Uterus (tissue), 3 donors: ENCODE measurements at regions not wholly inside any gene's neighbourhood (a gene's known extent, or its start where the extent isn't known, plus 50 kb on each side); places are given as distances from the start of the nearest gene placed in this dataset.

ENCODE experiments used
- DNase-seq, 2 donors: peaks; one replicate each; pipeline ENCODE4 v3.0.0-alpha.2; 2019 to 2020
- H3K27ac ChIP-seq, 2 donors: fragments of 200-600 bp; sonication (generic); 1 replicate in 1 of 2; 2 replicates in 1 of 2; pipeline ENCODE4 v1.5.1; 2016 to 2018
- H3K27me3 ChIP-seq, 2 donors: fragments of 200-600 bp; sonication (generic); one replicate each; pipeline ENCODE4 v1.5.1; 2018 to 2019; ENCODE audit warnings: control low read depth in 1 of 2
- H3K36me3 ChIP-seq, 2 donors: fragments of 200-600 bp; sonication (generic); one replicate each; pipeline ENCODE4 v1.5.1; 2019; ENCODE audit warnings: control low read depth in 1 of 2
- H3K4me1 ChIP-seq, 2 donors: fragments of 200-600 bp; sonication (generic); one replicate each; pipeline ENCODE4 v1.5.1; 2018 to 2019; ENCODE audit warnings: control low read depth in 1 of 2
- H3K4me3 ChIP-seq, 2 donors: fragments of 200-600 bp; sonication (generic); 1 replicate in 1 of 2; 2 replicates in 1 of 2; pipeline ENCODE4 v1.5.1; 2018 to 2019; ENCODE audit warnings: mild to moderate bottlenecking in 1 of 2
- H3K9me3 ChIP-seq, 2 donors: fragments of 200-600 bp; sonication (generic); one replicate each; pipeline ENCODE4 v1.5.1; 2019; ENCODE audit warnings: control low read depth in 1 of 2
- CTCF ChIP-seq, 4 experiments: fragments of 200-600 bp in 2 of 4; fragments of 450-650 bp in 2 of 4; sonication (generic) in 2 of 4; IDR thresholded peaks; one replicate each; pipeline ENCODE4 v1.5.1; 2016 to 2019; ENCODE audit warnings: antibody characterized with exemption in 4 of 4, mild to moderate bottlenecking in 2 of 4, moderate library complexity in 1 of 4
- POLR2A ChIP-seq, 2 donors: fragments of 450-650 bp; IDR thresholded peaks; one replicate each; pipeline ENCODE4 v1.6.1; 2016; ENCODE audit warnings: antibody characterized with exemption in 2 of 2, mild to moderate bottlenecking in 1 of 2, moderate library complexity in 1 of 2
- intact Hi-C: fragments of 100-400 bp; cut with DNase I; formaldehyde crosslinking; loops from one replicate; pipeline ENCODE4 v1.15.1; 2023; ENCODE audit warnings: low total_unique reads
- donor health status: DM: yes; HTN: yes; CAD: no.

GRCh38 chr1:37274938-37275631 lies 199.3 kb upstream of the ZC3H12A start:
- no peak overlapping the region for H3K4me3 ChIP-seq
- intact Hi-C loops, result no loop called here
- H3K27me3 ChIP-seq, result no peaks in the 10 kb centered on the region
- no peaks in the 10 kb centered on the region for H3K4me1 ChIP-seq
- H3K36me3 ChIP-seq, result no peaks in the 10 kb centered on the region
- H3K27ac ChIP-seq, result no peak overlapping the region
- no peak for TF ChIP-seq POLR2A (IDR thresholded peaks at IDR 0.05)
- no peak for TF ChIP-seq CTCF (IDR thresholded peaks at IDR 0.05)
- DNase-seq, result no peak
- no peaks in the 10 kb centered on the region for H3K9me3 ChIP-seq

GRCh38 chr1:37277366-37277765 lies 197.0 kb upstream of the ZC3H12A start:
- DNase-seq, result no peak
- Histone ChIP-seq H3K4me3 (no peak overlapping the region), H3K27ac (no peak overlapping the region), H3K9me3 (no peaks in the 10 kb centered on the region), H3K36me3 (no peaks in the 10 kb centered on the region), H3K4me1 (no peaks in the 10 kb centered on the region), H3K27me3 (no peaks in the 10 kb centered on the region)
- intact Hi-C loops, result no loop called here
- TF ChIP-seq POLR2A (IDR thresholded peaks at IDR 0.05) (no peak), CTCF (IDR thresholded peaks at IDR 0.05) (no peak)

GRCh38 chr1:37281354-37281753 lies 193.0 kb upstream of the ZC3H12A start:
- intact Hi-C loops, result no loop called here
- no peaks in the 10 kb centered on the region for H3K4me1 ChIP-seq
- H3K27me3 ChIP-seq, result no peaks in the 10 kb centered on the region

GRCh38 chr1:37282764-37283163 lies 191.6 kb upstream of the ZC3H12A start:
- TF ChIP-seq POLR2A (IDR thresholded peaks at IDR 0.05) (no peak), CTCF (IDR thresholded peaks at IDR 0.05) (no peak)
- H3K27me3 ChIP-seq, result no peaks in the 10 kb centered on the region
- no peak overlapping the region for H3K4me3 ChIP-seq
- H3K4me1 ChIP-seq, result no peaks in the 10 kb centered on the region
- H3K36me3 ChIP-seq, result no peaks in the 10 kb centered on the region
- intact Hi-C loops, result no loop called here
- no peak for DNase-seq
- H3K27ac ChIP-seq, result no peak overlapping the region
- H3K9me3 ChIP-seq, result no peaks in the 10 kb centered on the region

More at GRCh38 chr1:37281354-37281753, 193.0 kb upstream of the ZC3H12A start:
- H3K9me3 ChIP-seq, result no peaks in the 10 kb centered on the region
- no peaks in the 10 kb centered on the region for H3K36me3 ChIP-seq
- no peak for DNase-seq
- no peak overlapping the region for H3K27ac ChIP-seq
- no peak for TF ChIP-seq CTCF (IDR thresholded peaks at IDR 0.05)
- no peak for TF ChIP-seq POLR2A (IDR thresholded peaks at IDR 0.05)
- no peak overlapping the region for H3K4me3 ChIP-seq

- Histone ChIP-seq H3K27me3 (no peaks in the 10 kb centered on the region), H3K9me3 (no peaks in the 10 kb centered on the region), H3K27ac (no peak overlapping the region), H3K4me3 (no peak overlapping the region), H3K36me3 (no peaks in the 10 kb centered on the region), H3K4me1 (no peaks in the 10 kb centered on the region)
- no peak for DNase-seq
- intact Hi-C loops, result no loop called here
- no peak for TF ChIP-seq CTCF (IDR thresholded peaks at IDR 0.05)
- TF ChIP-seq POLR2A (IDR thresholded peaks at IDR 0.05), result no peak
Observed at GRCh38 chr1:37284053-37284452, 190.3 kb upstream of the ZC3H12A start.
